Amygdala (tissue), 56 donors: ENCODE measurements at regions not wholly inside any gene's neighbourhood (a gene's known extent, or its start where the extent isn't known, plus 50 kb on each side); places are given as distances from the start of the nearest gene placed in this dataset.

Experiments
- DNase-seq, 56 donors: peaks; one replicate each; lab custom pipeline; 2025; lab: John Stamatoyannopoulos, UW

DNA sequence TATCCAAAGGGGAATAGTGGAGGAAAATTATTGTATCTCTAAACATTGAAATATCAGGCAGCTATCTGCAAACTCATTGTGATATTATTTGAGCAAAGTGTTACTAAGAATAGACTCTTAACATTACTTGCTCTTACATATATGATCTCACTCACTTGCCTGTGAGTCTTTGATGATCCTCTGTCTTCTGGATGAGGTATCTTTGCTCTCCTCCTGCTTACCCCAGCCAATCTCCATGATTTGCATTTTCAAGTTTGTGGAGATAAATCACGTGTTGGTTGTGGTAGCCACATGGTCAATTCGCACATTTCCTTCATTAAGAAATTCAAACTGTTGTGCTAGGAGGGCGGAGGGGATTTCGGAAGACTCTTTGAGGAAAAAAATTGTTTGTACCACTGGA is 169.9 kb upstream of the S100G start:
- no peak for DNase-seq

DNA sequence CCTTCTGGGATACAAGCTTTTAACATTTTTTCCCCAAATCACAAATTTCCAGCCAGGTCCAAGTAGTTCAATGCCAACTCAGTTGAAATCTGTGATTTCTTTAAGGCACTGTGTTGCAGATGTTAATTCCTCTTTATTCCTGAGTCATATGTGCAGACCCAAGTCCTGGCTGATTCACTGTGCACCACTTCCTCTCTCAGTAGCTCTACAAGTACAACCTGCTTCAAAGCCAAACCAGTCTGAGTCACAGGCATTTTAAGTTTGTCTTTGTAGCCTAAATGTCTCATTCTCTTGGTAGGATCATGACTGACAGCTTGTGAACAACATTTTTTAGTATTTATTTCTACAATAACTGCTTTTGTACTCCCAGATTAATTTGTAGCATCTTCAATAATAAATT is 165.6 kb upstream of the S100G start:
- peak in 5 of 56 donors; percentile 0 to 9 (median 3) for DNase-seq

DNA sequence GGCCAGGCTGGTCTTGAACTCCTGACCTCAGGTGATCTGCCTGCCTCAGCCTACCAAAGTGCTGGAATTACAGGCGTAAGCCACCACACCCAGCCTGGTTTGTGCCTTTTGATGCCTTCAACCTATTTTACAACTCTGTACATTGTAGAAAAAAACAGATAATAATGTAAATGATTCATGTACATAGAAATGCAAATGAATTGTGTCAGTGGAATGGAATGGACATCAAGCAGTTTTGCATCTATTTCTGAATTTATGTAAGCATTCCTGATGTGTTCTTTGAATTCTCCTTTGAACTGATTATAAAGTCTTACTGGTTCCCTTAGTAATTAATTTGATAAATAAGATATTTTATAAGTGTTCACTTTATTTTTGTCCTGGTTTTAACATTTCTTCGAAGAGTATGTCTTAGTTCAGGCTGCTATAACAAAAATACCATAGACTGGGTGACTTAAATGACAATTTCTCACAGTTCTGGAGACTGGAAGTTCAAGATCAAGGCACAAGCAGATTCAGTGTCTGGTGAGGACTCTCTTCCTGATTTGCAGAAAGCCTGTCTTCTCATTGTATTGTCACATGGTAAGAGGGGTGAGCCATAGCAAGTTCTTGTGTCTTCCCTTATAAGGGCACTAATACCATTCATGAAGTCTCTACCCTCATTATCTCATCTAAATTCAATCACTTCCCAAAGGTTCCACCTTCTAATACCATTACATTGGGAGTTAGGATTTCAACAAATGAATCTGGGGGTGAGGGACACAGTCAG is 162.2 kb upstream of the S100G start:
- no peak for DNase-seq

DNA sequence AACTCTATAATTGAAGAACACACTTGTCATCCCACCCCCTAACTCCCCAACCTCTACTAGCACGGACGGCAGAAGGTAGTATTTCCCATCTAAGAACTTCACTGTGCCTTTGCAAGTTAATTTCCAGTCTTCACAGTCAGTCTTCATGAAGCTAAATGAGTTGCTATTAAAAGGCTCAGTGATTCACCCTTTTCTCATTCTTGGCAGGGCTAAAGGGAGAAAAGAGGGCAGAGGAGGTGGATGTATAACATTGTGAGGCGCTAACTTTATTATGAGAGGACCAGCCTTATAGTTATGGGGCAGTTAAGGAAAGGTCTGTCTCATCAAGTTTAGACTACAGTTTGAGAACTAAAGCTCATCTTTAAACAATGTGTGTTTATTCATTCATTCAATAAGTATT is 161.0 kb upstream of the S100G start:
- no peak for DNase-seq

DNA sequence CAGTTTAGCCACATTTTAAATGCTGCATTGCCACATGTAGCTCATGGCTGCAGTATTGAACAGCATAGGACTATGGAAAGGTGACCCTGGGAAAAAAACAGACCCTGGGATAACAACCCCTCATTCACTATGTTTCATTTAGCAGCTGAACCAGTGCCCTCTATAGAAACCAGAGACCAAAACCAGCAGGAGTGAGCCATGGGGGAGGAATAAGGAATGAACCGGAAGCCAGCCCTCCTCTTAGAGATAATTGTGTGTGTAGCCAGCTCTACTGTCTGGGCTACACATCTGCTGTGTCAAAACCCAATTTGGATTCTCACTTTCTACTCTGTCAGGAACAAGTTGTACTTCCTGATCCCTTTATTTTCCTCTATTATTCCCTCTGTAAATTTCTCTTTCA is 158.5 kb upstream of the S100G start:
- DNase-seq: no peak

DNA sequence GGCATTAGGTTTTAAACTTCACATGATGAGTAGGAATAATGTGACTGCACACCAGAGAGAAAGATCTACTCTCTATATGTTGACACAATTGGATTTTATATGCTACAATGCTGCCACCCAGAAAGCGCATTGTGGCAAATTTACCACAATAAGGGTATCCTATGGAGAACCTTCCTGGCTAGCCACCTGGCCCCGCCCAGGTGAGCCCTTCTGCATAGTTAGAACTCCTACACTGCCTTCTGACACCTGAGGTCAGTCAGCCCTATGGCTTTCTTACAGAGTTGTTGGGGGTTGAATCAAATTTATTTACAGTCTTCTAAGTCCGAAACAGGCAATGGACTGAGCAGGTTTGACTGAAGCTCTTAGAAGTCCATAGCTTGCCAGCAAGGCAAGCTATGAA is 153.8 kb upstream of the S100G start:
- DNase-seq: no peak

DNA sequence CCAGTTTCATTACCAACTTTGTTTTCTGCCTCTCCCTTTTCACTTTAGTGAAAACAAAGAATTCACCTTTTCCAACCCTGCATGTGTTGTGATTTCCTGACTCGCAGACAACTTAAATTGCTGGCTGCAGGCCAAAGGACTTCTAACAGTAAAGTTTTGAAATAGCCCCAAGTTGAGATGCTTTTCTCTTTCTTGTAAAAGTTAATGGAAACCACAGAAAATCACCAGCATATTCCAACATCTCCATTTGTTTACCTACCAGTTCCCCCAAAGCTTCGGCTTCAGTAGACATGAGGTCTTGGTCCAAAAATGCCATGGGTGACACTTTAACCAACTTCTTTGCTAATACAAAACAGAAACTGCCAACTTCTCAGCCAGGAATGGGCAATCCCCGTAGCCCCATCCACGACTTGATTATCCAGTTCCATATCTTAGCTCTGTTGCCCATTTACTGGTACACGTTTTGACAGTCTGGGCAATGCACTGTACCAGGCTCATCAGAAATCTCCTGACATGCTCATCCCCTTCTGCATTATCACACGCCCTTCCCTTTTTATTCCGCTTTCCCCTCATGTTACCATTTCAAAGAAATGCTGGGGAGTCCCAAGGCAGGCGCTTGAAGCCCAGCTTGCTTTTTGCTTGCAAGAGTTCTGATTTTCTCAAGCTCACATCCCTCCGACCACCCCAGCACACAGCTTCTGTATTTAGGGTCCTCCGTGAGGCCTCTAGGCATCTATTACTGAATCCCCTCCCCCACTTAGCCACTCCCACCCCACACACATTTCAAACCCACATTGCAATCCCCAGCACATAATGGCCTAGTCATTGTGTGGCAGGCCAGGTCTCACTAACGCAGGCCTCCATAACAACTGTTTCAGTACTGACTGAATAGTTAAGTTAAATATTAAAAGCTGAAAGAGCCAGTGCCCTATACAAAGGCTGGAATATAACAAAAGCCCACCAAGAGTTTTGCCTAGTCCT is 137.9 kb upstream of the S100G start:
- DNase-seq: no peak

DNA sequence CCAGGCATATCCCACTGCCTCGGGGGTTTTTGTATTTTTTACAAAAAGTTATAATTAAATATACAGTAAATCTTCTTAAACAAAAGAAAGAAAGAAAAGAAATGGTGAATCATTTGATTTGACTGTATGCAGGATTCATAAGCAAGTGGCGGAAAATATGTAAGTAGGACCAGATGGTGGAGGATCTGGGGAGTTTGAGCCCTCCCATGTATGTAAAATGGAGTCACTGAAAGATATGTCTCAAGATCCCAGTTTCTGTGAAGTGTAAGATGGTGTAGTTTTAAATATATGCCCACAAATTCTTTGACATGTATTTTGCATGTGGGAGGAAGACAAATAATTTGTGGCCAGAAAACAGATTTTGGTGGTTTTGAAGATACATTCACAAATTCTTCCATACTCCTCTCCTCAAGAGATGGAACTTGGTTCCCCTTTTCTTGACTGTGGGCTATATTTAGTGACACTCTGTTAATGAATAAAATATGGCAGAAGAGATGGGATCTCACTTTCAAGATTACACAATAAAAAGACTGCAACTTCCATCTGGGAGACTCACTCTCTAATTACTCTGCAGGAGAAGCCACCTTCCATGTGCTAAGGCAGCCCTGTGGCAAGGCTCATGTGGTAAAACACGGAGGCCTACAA is 133.6 kb upstream of the S100G start:
- DNase-seq: no peak

DNA sequence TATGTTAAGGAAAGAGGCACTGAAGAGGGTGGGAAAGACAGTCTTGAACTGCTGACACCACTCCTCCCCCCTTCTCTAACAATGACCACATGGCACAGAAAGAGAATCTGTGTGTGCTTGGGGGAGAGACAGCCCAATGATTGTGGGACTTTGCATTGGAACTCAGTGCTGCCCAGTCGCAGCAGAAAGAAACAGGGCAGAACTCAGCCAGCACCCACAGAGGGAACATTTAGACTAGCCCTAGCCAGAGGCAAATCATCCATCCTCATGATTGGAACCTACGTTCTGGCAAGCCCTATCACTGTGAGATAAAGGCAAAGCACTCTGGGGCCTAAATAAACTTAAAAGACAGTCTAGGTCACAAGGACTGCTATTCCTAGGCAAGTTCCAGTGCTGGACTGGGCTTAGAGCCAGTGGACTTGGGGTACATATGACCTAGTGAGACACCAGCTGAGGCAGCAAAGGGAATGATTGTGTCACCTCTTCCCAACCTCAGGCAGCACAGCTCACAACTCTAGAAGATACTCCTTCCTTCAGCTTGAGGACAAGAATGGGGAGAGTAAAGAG is 132.8 kb upstream of the S100G start:
- DNase-seq: no peak

DNA sequence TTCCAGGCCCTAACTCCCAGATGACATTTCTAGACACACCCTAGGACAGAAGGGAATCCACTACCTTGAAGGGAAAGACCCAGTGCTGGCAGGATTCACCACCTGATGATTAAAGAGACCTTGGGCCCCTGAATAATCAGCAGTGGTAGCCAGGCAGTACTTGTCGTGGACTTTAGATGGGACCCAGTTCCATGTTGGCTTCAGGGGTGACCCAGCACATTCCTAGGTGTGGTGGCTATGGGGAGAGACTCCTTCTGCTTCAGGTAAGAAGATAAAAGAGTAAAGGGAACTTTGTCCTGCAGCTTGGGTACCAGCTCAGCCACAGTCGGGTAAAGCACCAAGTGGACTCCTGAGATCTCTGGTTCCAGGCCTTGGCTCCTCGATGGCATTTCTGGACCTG is 131.8 kb upstream of the S100G start:
- no peak for DNase-seq

DNA sequence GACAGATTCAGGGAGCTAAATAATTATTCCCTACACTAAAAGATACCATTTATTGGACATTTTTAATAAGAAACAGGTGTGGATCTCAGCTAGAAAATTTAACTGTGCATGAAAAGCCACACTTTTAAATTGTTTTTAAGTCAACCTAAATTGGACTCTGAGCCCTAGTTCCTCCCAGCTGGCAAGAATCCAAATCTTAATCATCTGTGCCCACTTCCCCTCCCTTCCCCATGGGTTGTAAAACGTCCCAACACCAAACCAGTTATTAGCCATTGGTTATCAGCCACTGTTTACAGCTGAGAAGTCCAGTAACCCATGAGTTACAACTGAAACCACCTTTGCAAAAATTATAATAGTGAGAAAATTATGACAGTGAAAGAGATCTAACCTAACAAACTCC is 125.6 kb upstream of the S100G start:
- DNase-seq: no peak

DNA sequence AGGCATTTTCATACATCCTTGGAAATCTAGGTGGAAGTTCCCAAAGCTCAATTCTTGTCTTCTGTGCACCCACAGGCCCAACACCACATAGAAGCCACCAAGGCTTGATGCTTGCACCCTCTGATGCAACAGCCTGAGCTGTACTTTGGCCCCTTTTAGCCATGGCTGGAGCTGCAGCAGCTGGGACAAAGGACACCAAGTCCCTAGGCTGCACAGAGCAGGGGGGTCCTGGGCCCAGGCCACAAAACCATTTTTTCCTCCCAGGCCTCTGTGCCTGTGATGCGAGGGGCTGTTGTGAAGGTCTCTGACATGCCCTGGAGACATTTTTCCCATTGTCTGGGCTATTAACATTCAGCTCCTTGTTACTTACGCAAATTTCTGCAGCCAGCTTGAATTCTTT is 124.0 kb upstream of the S100G start:
- no peak for DNase-seq

DNA sequence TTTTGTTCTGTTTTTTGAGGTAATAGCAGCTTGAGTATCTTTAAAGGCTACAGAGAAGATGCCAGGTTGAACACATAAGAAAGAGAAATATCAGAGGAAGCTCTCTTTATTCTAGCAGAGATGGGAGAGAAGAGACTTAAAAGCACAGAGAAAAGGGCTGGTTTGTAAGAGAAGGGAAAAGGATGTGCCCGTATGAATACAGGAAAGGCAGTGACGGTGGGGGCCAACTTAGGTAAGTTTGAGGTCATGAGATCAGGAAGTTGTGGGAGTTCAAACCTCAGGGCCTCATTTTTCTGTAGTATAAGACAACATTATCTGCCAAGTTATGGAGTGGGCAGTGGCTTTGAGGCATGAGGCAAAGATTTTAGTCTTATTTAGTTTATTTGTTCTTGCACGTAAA is 121.3 kb upstream of the S100G start:
- no peak for DNase-seq
